CD14-positive monocyte (primary cell): ENCODE measurements at regions not wholly inside any gene's neighbourhood (a gene's known extent, or its start where the extent isn't known, plus 50 kb on each side); places are given as distances from the start of the nearest gene placed in this dataset.

Experiments used
- DNase-seq, 3 donors: peaks; one replicate each; pipeline ENCODE4 v3.0.0-alpha.2; 2011 to 2022
- H2AFZ ChIP-seq: 2 replicates; pipeline ENCODE4 v1.6.0; 2012; ENCODE audit warnings: mild to moderate bottlenecking, low read depth, low read length, inconsistent platforms; ENCODE audit not compliant: insufficient read depth, poor library complexity, severe bottlenecking
- H3K27ac ChIP-seq, 2 donors: 1 replicate in 1 of 2; 2 replicates in 1 of 2; pipeline ENCODE4 v1.5.1; 2012 to 2013; ENCODE audit warnings: low read length in 2 of 2, control low read depth in 1 of 2, inconsistent platforms in 1 of 2, low read depth in 1 of 2, mild to moderate bottlenecking in 1 of 2
- H3K27me3 ChIP-seq, 2 donors: one replicate each; pipeline versions ENCODE4 v1.6.0 to v1.6.1; 2011 to 2013; ENCODE audit warnings: low read length in 2 of 2; ENCODE audit not compliant: control insufficient read depth in 2 of 2, insufficient read depth in 2 of 2
- H3K36me3 ChIP-seq, 2 donors: replicated peaks in 1 of 2; 1 replicate in 1 of 2; 2 replicates in 1 of 2; pipeline versions ENCODE4 v1.5.1 to v1.6.1; 2012 to 2013; ENCODE audit warnings: low read length in 2 of 2, control low read depth in 1 of 2, inconsistent platforms in 1 of 2, mild to moderate bottlenecking in 1 of 2; ENCODE audit not compliant: insufficient read depth in 2 of 2, control insufficient read depth in 1 of 2
- H3K4me1 ChIP-seq, 2 donors: 1 replicate in 1 of 2; 2 replicates in 1 of 2; pipeline versions ENCODE4 v1.5.1 to v1.6.1; 2012 to 2013; ENCODE audit warnings: low read length in 2 of 2, control low read depth in 1 of 2, inconsistent platforms in 1 of 2, mild to moderate bottlenecking in 1 of 2, moderate library complexity in 1 of 2; ENCODE audit not compliant: insufficient read depth in 2 of 2, control insufficient read depth in 1 of 2
- H3K4me2 ChIP-seq: replicated peaks from 2 replicates; pipeline ENCODE3; 2012; ENCODE audit warnings: low read length, moderate library complexity, mild to moderate bottlenecking; ENCODE audit not compliant: poor library complexity, severe bottlenecking; ENCODE audit errors: extremely low read depth
- H3K4me3 ChIP-seq, 3 experiments: fragments of 200-600 bp in 1 of 3; sonication (generic) in 1 of 3; replicated peaks in 1 of 3; 1 replicate in 2 of 3; 2 replicates in 1 of 3; pipeline ENCODE4 v1.5.1; 2011 to 2013; ENCODE audit warnings: low read length in 3 of 3, mild to moderate bottlenecking in 3 of 3, control low read depth in 2 of 3, low read depth in 2 of 3, inconsistent platforms in 1 of 3, moderate library complexity in 1 of 3
- H3K79me2 ChIP-seq: 2 replicates; pipeline ENCODE4 v1.6.0; 2012; ENCODE audit warnings: mild to moderate bottlenecking, control low read depth, inconsistent platforms, low read length, moderate library complexity; ENCODE audit not compliant: insufficient read depth
- H3K9ac ChIP-seq: 2 replicates; pipeline ENCODE4 v1.6.0; 2017; ENCODE audit warnings: low read length, mild to moderate bottlenecking; ENCODE audit not compliant: insufficient read depth, poor library complexity, severe bottlenecking
- H3K9me3 ChIP-seq, 2 donors: replicated peaks in 1 of 2; 1 replicate in 1 of 2; 2 replicates in 1 of 2; pipeline versions ENCODE4 v1.5.1 to v1.6.1; 2012 to 2013; ENCODE audit warnings: low read length in 2 of 2, control low read depth in 1 of 2; ENCODE audit not compliant: control insufficient read depth in 1 of 2, insufficient read depth in 1 of 2
- H4K20me1 ChIP-seq: 2 replicates; pipeline ENCODE4 v1.6.0; 2012; ENCODE audit warnings: mild to moderate bottlenecking, low read length, control low read depth, moderate library complexity; ENCODE audit not compliant: insufficient read depth
- H3K27ac Mint-ChIP-seq, 7 donors: one replicate each; pipeline ENCODE4 v1.8.0; 2020; ENCODE audit warnings: mild to moderate bottlenecking in 7 of 7, mixed read lengths in 7 of 7, moderate library complexity in 6 of 7, inconsistent platforms in 2 of 7
- H3K27me3 Mint-ChIP-seq, 3 donors: one replicate each; pipeline ENCODE4 v1.8.0; 2021 to 2022; ENCODE audit warnings: low read depth in 3 of 3, mild to moderate bottlenecking in 3 of 3, mixed read lengths in 3 of 3, moderate library complexity in 3 of 3, inconsistent platforms in 1 of 3
- H3K36me3 Mint-ChIP-seq, 2 donors: one replicate each; pipeline ENCODE4 v1.8.0; 2020; ENCODE audit warnings: mixed read lengths in 2 of 2, inconsistent platforms in 1 of 2, mild to moderate bottlenecking in 1 of 2
- H3K4me1 Mint-ChIP-seq: one replicate; pipeline ENCODE4 v1.8.0; 2020; ENCODE audit warnings: mild to moderate bottlenecking, mixed read lengths
- H3K4me3 Mint-ChIP-seq, 2 donors: one replicate each; pipeline ENCODE4 v1.8.0; 2020; ENCODE audit warnings: mild to moderate bottlenecking in 2 of 2, mixed read lengths in 2 of 2, moderate library complexity in 1 of 2
- H3K9me3 Mint-ChIP-seq, 7 donors: one replicate each; pipeline ENCODE4 v1.8.0; 2020 to 2022; ENCODE audit warnings: mixed read lengths in 7 of 7, mild to moderate bottlenecking in 6 of 7, moderate library complexity in 6 of 7, inconsistent platforms in 2 of 7
- WGBS: methylation state at CpG from one replicate; pipeline ENCODE4 v1.1.5; 2013; ENCODE audit warnings: missing lambda C conversion rate; ENCODE audit not compliant: insufficient coverage; 5-methylcytosine and 5-hydroxymethylcytosine counted together
- intact Hi-C, 2 donors: fragments of 100-400 bp; cut with micrococcal nuclease; formaldehyde crosslinking; loops; one replicate each; pipeline versions ENCODE4 v1.15.0 to v1.15.1; 2023
- TF ChIP-seq, protein P1 (sequence below): fragments of 200-600 bp; IDR thresholded peaks from one replicate; pipeline ENCODE4 v1.8.0; 2022; ENCODE audit warnings: antibody characterized with exemption, mild to moderate bottlenecking

DNA sequence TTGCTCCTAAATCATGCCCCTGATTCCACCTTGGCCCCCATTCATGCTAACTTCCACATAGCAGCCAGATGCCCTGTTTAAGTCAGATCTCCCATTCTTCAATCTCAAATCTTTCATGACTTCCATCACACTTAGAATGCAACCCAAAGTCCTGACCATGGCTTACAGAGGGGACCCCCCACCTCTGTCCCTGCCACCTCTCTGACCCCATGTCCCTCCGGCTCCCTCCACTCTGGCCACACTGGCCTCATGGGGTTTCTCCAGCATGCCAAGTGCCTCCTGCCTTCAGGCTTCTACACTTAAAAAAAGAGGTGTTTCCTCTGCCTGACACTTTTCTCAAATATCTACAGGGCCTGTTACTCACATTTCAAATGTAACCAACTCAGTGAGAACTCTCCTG is 93.6 kb downstream of the C13orf42 start:
- Histone ChIP-seq H3K4me1 (no peaks in the 10 kb centered on the region), H3K36me3 (no peaks in the 10 kb centered on the region), H3K79me2 (no peaks in the 10 kb centered on the region), H3K27me3 (no peaks in the 10 kb centered on the region), H3K4me2 (no peak overlapping the region), H3K27ac (no peak overlapping the region), H4K20me1 (no peaks in the 10 kb centered on the region), H3K9me3 (peaks cover 0 to 4% of the 10 kb centered on the region in 2 donors), H2AFZ (no peak overlapping the region), H3K9ac (no peak overlapping the region), H3K4me3 (no peak overlapping the region)
- TF ChIP-seq, protein P1, sequence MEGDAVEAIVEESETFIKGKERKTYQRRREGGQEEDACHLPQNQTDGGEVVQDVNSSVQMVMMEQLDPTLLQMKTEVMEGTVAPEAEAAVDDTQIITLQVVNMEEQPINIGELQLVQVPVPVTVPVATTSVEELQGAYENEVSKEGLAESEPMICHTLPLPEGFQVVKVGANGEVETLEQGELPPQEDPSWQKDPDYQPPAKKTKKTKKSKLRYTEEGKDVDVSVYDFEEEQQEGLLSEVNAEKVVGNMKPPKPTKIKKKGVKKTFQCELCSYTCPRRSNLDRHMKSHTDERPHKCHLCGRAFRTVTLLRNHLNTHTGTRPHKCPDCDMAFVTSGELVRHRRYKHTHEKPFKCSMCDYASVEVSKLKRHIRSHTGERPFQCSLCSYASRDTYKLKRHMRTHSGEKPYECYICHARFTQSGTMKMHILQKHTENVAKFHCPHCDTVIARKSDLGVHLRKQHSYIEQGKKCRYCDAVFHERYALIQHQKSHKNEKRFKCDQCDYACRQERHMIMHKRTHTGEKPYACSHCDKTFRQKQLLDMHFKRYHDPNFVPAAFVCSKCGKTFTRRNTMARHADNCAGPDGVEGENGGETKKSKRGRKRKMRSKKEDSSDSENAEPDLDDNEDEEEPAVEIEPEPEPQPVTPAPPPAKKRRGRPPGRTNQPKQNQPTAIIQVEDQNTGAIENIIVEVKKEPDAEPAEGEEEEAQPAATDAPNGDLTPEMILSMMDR = no peak
- intact Hi-C loops = no loop called here
- Mint-ChIP-seq H3K27ac (no peak overlapping the region), H3K4me3 (no peak overlapping the region), H3K9me3 (peaks cover 0 to 11% (median 7%) of the 10 kb centered on the region in 7 donors), H3K4me1 (no peaks in the 10 kb centered on the region), H3K36me3 (no peaks in the 10 kb centered on the region), H3K27me3 (peaks cover 0 to 6% (median 1%) of the 10 kb centered on the region in 3 donors)
- no peak for DNase-seq
- WGBS = 100% methylated on average over 1 of the region's 1 CpG

- no peak overlapping the region for H3K4me2 ChIP-seq
- H3K9ac ChIP-seq = no peak overlapping the region
- Mint-ChIP-seq H3K27me3 (peaks cover 0 to 6% (median 1%) of the 10 kb centered on the region in 3 donors), H3K27ac (no peak overlapping the region), H3K36me3 (no peaks in the 10 kb centered on the region), H3K4me3 (no peak overlapping the region), H3K9me3 (peaks cover 0 to 9% (median 5%) of the 10 kb centered on the region in 7 donors), H3K4me1 (no peaks in the 10 kb centered on the region)
- H3K4me1 ChIP-seq = no peaks in the 10 kb centered on the region
- no peaks in the 10 kb centered on the region for H3K36me3 ChIP-seq
- H3K27me3 ChIP-seq = no peaks in the 10 kb centered on the region
- DNase-seq = no peak
- H3K4me3 ChIP-seq = no peak overlapping the region
- no peaks in the 10 kb centered on the region for H4K20me1 ChIP-seq
- H3K27ac ChIP-seq = no peak overlapping the region
- intact Hi-C loops = no loop called here
- WGBS = no CpG with 5 or more reads among the region's 1 CpG
- no peaks in the 10 kb centered on the region for H3K79me2 ChIP-seq
- TF ChIP-seq, protein P1 = no peak
- peaks cover 0 to 4% of the 10 kb centered on the region in 2 donors for H3K9me3 ChIP-seq
- no peak overlapping the region for H2AFZ ChIP-seq
These were observed 95.1 kb downstream of the C13orf42 start for GRCh38 chr13:51015973-51016372.
